Loucy (cell line): ENCODE measurements at regions not wholly inside any gene's neighbourhood (a gene's known extent, or its start where the extent isn't known, plus 50 kb on each side); places are given as distances from the start of the nearest gene placed in this dataset.
"Not testable (repeated sequence)": the region's sequence is repeated elsewhere in the genome, so short reads cannot be mapped to it uniquely, and the experiment has no call there.

ENCODE experiments used
- CTCF ChIP-seq: fragments of 200-600 bp; sonication (generic); conservative IDR thresholded peaks from 2 replicates; pipeline ENCODE4 v1.5.1; 2014; ENCODE audit warnings: mild to moderate bottlenecking, antibody characterized with exemption, low read length
- EZH2phosphoT487 ChIP-seq: fragments of 200-600 bp; IDR thresholded peaks from 2 replicates; pipeline ENCODE4 v1.6.1; 2018; ENCODE audit warnings: antibody characterized with exemption, mild to moderate bottlenecking, moderate library complexity, borderline replicate concordance

GRCh38 chr11:38338022-38338421 lies 1740.0 kb upstream of the RAG2 start:
- TF ChIP-seq CTCF, EZH2phosphoT487: not testable (repeated sequence)
